H9 (cell line): ENCODE measurements at regions not wholly inside any gene's neighbourhood (a gene's known extent, or its start where the extent isn't known, plus 50 kb on each side); places are given as distances from the start of the nearest gene placed in this dataset.

Source experiments
- DNase-seq: peaks from one replicate; pipeline ENCODE4 v3.0.0-alpha.2; 2017
- H2AFZ ChIP-seq: one replicate; pipeline ENCODE4 v1.6.1; 2013; ENCODE audit warnings: mild to moderate bottlenecking, low read length, control low read depth, moderate library complexity
- H2AK5ac ChIP-seq: 2 replicates; pipeline ENCODE4 v1.6.1; 2013; ENCODE audit warnings: low read length, control low read depth, mixed read lengths; ENCODE audit not compliant: insufficient read length
- H2BK120ac ChIP-seq: one replicate; pipeline ENCODE4 v1.6.1; 2013; ENCODE audit warnings: low read depth, mild to moderate bottlenecking, low read length, control low read depth, inconsistent platforms; ENCODE audit not compliant: poor library complexity, severe bottlenecking
- H2BK12ac ChIP-seq: 2 replicates; pipeline ENCODE4 v1.6.1; 2013; ENCODE audit warnings: low read length, control low read depth, mixed read lengths, low read depth; ENCODE audit not compliant: insufficient read length
- H2BK15ac ChIP-seq: 2 replicates; pipeline ENCODE4 v1.6.1; 2013; ENCODE audit warnings: low read depth, low read length, control low read depth
- H2BK20ac ChIP-seq: one replicate; pipeline ENCODE4 v1.6.1; 2013; ENCODE audit warnings: low read depth, mild to moderate bottlenecking, low read length, control low read depth, inconsistent platforms; ENCODE audit not compliant: poor library complexity, severe bottlenecking
- H2BK5ac ChIP-seq: 2 replicates; pipeline ENCODE4 v1.6.1; 2013; ENCODE audit warnings: low read length, control low read depth, mixed read lengths; ENCODE audit not compliant: insufficient read length
- H3K14ac ChIP-seq: 2 replicates; pipeline ENCODE4 v1.6.1; 2013; ENCODE audit warnings: low read length, control low read depth; ENCODE audit not compliant: insufficient read depth
- H3K18ac ChIP-seq: 2 replicates; pipeline ENCODE4 v1.6.1; 2013; ENCODE audit warnings: low read depth, mild to moderate bottlenecking, mixed read lengths, low read length, control low read depth; ENCODE audit not compliant: insufficient read length
- H3K23ac ChIP-seq: 2 replicates; pipeline ENCODE4 v1.6.1; 2013; ENCODE audit warnings: low read length, control low read depth, mixed read lengths, low read depth; ENCODE audit not compliant: insufficient read length
- H3K23me2 ChIP-seq: 2 replicates; pipeline ENCODE4 v1.6.1; 2013; ENCODE audit warnings: low read depth, mild to moderate bottlenecking, mixed read lengths, low read length, control low read depth; ENCODE audit not compliant: insufficient read length, poor library complexity, severe bottlenecking
- H3K27ac ChIP-seq: 2 replicates; pipeline ENCODE4 v1.5.1; 2013; ENCODE audit warnings: low read length, control low read depth, mixed read lengths, low read depth; ENCODE audit not compliant: insufficient read length
- H3K27me3 ChIP-seq: 2 replicates; pipeline ENCODE4 v1.6.1; 2013; ENCODE audit warnings: low read length, control low read depth, inconsistent platforms; ENCODE audit not compliant: insufficient read depth
- H3K4ac ChIP-seq: 2 replicates; pipeline ENCODE4 v1.6.1; 2013; ENCODE audit warnings: low read depth, mild to moderate bottlenecking, control low read depth, inconsistent platforms, low read length, moderate library complexity
- H3K4me1 ChIP-seq: 2 replicates; pipeline ENCODE4 v1.6.1; 2013; ENCODE audit warnings: low read length, control low read depth, inconsistent platforms; ENCODE audit not compliant: insufficient read depth
- H3K4me2 ChIP-seq: 2 replicates; pipeline ENCODE4 v1.6.1; 2013; ENCODE audit warnings: low read length, control low read depth, mixed read lengths; ENCODE audit not compliant: insufficient read length, insufficient read depth
- H3K56ac ChIP-seq: 2 replicates; pipeline ENCODE4 v1.6.1; 2013; ENCODE audit warnings: low read depth, mild to moderate bottlenecking, mixed read lengths, low read length, control low read depth; ENCODE audit not compliant: insufficient read length
- H3K79me1 ChIP-seq: 2 replicates; pipeline ENCODE4 v1.6.1; 2013; ENCODE audit warnings: low read depth, mild to moderate bottlenecking, moderate library complexity, low read length, control low read depth, inconsistent platforms; ENCODE audit not compliant: insufficient read depth, poor library complexity, severe bottlenecking
- H3K79me2 ChIP-seq: 2 replicates; pipeline ENCODE4 v1.6.1; 2013; ENCODE audit warnings: low read length, control low read depth, inconsistent platforms; ENCODE audit not compliant: insufficient read depth
- H3K9ac ChIP-seq: 2 replicates; pipeline ENCODE4 v1.6.1; 2013; ENCODE audit warnings: low read length, control low read depth, mixed read lengths; ENCODE audit not compliant: insufficient read length; ENCODE audit errors: extremely low read depth
- H3K9me3 ChIP-seq: one replicate; pipeline ENCODE4 v1.6.1; 2013; ENCODE audit warnings: low read depth, low read length, inconsistent platforms; ENCODE audit not compliant: control insufficient read depth
- H3T11ph ChIP-seq: one replicate; pipeline ENCODE4 v1.6.1; 2013; ENCODE audit warnings: mild to moderate bottlenecking, low read length, control low read depth, inconsistent platforms
- H4K20me1 ChIP-seq: one replicate; pipeline ENCODE4 v1.6.1; 2013; ENCODE audit not compliant: control insufficient read depth, insufficient read length, insufficient read depth
- H4K5ac ChIP-seq: 2 replicates; pipeline ENCODE4 v1.6.1; 2013; ENCODE audit warnings: low read depth, mild to moderate bottlenecking, mixed read lengths, low read length, control low read depth; ENCODE audit not compliant: insufficient read length
- H4K8ac ChIP-seq: replicated peaks from 2 replicates; pipeline ENCODE4 v1.6.1; 2013; ENCODE audit warnings: low read length, control low read depth, mixed read lengths, low read depth; ENCODE audit not compliant: insufficient read length
- H4K91ac ChIP-seq: 2 replicates; pipeline ENCODE4 v1.6.1; 2013; ENCODE audit warnings: low read depth, mild to moderate bottlenecking, moderate library complexity, mixed read lengths, low read length, control low read depth; ENCODE audit not compliant: insufficient read length
- H3K27ac Mint-ChIP-seq, 3 experiments: 2 replicates in 2 of 3; 3 replicates in 1 of 3; pipeline ENCODE4 v1.8.0; 2020 to 2021; ENCODE audit warnings: mixed read lengths in 3 of 3, mild to moderate bottlenecking in 1 of 3, moderate library complexity in 1 of 3
- H3K27me3 Mint-ChIP-seq: 2 replicates; pipeline ENCODE4 v1.8.0; 2021; ENCODE audit warnings: low read depth, mild to moderate bottlenecking, moderate library complexity, mixed read lengths
- H3K36me3 Mint-ChIP-seq, 3 experiments: 2 replicates in 2 of 3; 3 replicates in 1 of 3; pipeline ENCODE4 v1.8.0; 2020 to 2021; ENCODE audit warnings: low read depth in 3 of 3, mixed read lengths in 3 of 3; ENCODE audit not compliant: insufficient read depth in 1 of 3
- H3K4me1 Mint-ChIP-seq, 2 experiments: 2 replicates each; pipeline ENCODE4 v1.8.0; 2020; ENCODE audit warnings: mixed read lengths in 2 of 2
- H3K4me3 Mint-ChIP-seq, 2 experiments: 2 replicates in 1 of 2; 3 replicates in 1 of 2; pipeline ENCODE4 v1.8.0; 2020 to 2021; ENCODE audit warnings: mild to moderate bottlenecking in 2 of 2, mixed read lengths in 2 of 2, moderate library complexity in 1 of 2
- H3K9me3 Mint-ChIP-seq, 2 experiments: 2 replicates in 1 of 2; 3 replicates in 1 of 2; pipeline ENCODE4 v1.8.0; 2020; ENCODE audit warnings: mild to moderate bottlenecking in 2 of 2, mixed read lengths in 2 of 2, moderate library complexity in 1 of 2
- CTCF ChIP-seq: fragments of 200-600 bp; sonication (generic); conservative IDR thresholded peaks from 3 replicates; pipeline ENCODE4 v1.8.0; 2021; ENCODE audit warnings: antibody characterized with exemption, mild to moderate bottlenecking
- WGBS: extraction: QIAGEN DNeasy Blood & Tissue Kit; methylation state at CpG from one replicate; pipeline ENCODE4 v1.1.7; 2013; ENCODE audit warnings: missing lambda C conversion rate, low lambda C conversion rate, mixed read lengths; ENCODE audit not compliant: insufficient read length; ENCODE audit errors: extremely low coverage; 5-methylcytosine and 5-hydroxymethylcytosine counted together

- H3K56ac ChIP-seq = no peak overlapping the region
- no peak overlapping the region for H3K23ac ChIP-seq
- H2BK20ac ChIP-seq = no peak overlapping the region
- Mint-ChIP-seq H3K4me1 (peaks cover 9 to 15% of the 10 kb centered on the region in 2 experiments; a peak in 3 of 4 replicates), H3K27ac (no peak overlapping the region; a peak in 2 of 7 replicates), H3K36me3 (peaks cover 0 to 5% (median 0%) of the 10 kb centered on the region in 3 experiments; a peak in 2 of 7 replicates), H3K4me3 (no peak overlapping the region), H3K9me3 (peaks cover 0 to 4% of the 10 kb centered on the region in 2 experiments; a peak in 1 of 5 replicates), H3K27me3 (peaks cover 1% of the 10 kb centered on the region)
- TF ChIP-seq CTCF = no peak
- H3K9ac ChIP-seq = no peak overlapping the region
- no peak overlapping the region for H3K14ac ChIP-seq
- no peak overlapping the region for H3T11ph ChIP-seq
- H3K27ac ChIP-seq = no peak overlapping the region
- H2BK120ac ChIP-seq = no peak overlapping the region
- no peak overlapping the region for H2BK15ac ChIP-seq
- H3K4me1 ChIP-seq = no peaks in the 10 kb centered on the region
- H2BK12ac ChIP-seq = no peak overlapping the region
- no peak overlapping the region for H3K4me2 ChIP-seq
- H3K23me2 ChIP-seq = no peaks in the 10 kb centered on the region
- no peak overlapping the region for H4K5ac ChIP-seq
- no peak overlapping the region for H4K8ac ChIP-seq
- H3K9me3 ChIP-seq = no peaks in the 10 kb centered on the region
- no peak for DNase-seq
- H2BK5ac ChIP-seq = no peak overlapping the region
- no peak overlapping the region for H4K91ac ChIP-seq
- no peak overlapping the region for H3K4ac ChIP-seq
- no CpG with 5 or more reads among the region's 8 CpGs for WGBS
- no peak overlapping the region for H3K18ac ChIP-seq
- no peaks in the 10 kb centered on the region for H4K20me1 ChIP-seq
- no peaks in the 10 kb centered on the region for H3K27me3 ChIP-seq
- no peaks in the 10 kb centered on the region for H3K79me1 ChIP-seq
- H3K79me2 ChIP-seq = no peaks in the 10 kb centered on the region
- no peak overlapping the region for H2AK5ac ChIP-seq
- H2AFZ ChIP-seq = no peak overlapping the region
Measured at GRCh38 chr1:22290157-22290556, 147.3 kb upstream of the WNT4 start.
